ENCODE measurements at regions not wholly inside any gene's neighbourhood (a gene's known extent, or its start where the extent isn't known, plus 50 kb on each side); places are given as distances from the start of the nearest gene placed in this dataset.

DNA sequence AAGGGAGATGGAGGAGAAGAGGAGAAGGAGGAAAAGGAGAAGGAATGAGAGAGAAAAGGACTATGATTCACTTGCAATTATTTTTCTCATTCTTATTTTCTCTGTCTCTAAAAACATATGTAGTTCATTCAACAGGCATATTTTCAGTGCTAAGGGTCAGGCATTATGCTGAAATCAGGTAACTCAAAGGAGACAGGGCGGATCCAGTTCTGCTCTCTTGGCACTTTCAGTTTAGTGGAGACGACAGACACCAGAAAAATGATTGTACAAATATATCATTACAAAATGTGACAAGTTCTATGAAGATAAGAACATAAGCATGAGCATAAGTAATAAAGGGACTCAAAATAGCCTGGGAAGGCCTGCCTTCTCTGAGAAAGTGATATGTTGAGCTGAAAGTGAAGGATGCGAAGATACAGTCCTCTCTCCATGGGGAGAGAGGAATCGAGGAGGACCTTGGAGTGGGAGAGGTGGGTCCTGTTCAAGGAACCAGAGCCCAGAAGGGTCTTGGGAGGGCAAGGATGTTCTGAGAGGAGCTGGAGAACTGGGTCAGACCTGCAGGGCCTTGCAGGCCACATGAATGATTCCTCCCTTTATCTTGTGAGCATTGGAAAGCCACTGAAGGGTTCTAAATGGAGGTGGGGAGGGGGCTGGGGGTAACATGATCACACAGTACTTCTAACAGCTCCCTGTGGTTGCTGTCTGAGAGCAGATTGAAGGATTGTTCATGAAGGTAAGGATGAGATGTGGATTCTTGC, 58.6 kb upstream of the TMEM17 start:
- DNase-seq, result no peak

DNA sequence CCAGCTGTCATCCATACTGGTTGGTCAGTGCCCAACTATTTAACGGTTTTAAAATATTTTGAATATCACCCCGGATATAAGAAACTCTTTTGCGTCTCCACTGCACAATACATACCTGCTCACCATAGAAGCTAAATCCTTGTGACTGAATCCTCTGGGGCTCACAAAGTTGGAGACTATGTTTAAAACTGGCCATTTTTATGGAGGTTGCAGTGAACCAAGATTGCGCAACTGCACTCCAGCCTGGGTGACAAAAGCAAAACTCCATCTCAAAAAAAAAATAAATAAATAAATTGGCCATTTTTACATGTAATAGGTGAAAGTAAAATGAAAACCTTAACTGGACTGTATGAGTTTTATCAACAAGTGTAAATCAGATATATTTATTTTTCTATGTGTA, 55.6 kb upstream of the TMEM17 start:
- no peak for DNase-seq

DNA sequence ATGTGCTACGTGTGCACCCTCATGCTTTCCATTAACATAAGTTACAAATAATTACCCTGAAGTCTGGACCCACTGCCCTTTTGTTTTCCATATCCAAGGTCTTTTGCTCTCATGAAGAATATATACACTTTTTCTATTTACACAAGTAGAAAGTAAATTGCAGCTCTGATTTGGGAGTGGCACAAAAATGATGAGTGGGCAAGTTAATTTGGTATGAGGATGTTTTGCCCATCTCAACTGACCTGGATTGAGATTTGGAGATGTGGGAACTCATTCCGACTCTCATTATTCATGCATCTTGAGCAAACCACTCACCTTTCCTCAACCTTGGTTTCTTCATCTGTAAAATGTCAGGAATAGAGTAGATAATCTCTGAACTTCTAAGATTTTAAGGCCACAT, 53.6 kb upstream of the TMEM17 start:
- no peak for DNase-seq

DNA sequence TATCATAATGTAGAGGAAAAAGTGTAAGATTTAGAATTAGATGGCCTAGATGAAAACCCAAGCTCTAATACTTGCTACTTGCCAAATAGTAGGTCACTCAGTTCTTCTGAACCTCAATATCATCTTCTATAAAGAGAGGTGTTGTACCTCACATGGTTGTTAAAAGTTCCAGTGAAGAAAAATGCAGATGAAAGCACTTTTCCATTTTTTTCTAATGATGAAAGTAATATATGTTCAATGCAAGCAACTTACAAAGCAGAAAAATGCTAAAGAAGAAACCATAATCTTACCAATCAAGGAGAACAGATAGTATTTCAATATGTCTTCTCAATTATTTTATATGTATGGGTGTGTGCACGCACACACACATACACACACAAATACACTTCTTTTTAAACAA, 52.7 kb upstream of the TMEM17 start:
- no peak for DNase-seq

DNA sequence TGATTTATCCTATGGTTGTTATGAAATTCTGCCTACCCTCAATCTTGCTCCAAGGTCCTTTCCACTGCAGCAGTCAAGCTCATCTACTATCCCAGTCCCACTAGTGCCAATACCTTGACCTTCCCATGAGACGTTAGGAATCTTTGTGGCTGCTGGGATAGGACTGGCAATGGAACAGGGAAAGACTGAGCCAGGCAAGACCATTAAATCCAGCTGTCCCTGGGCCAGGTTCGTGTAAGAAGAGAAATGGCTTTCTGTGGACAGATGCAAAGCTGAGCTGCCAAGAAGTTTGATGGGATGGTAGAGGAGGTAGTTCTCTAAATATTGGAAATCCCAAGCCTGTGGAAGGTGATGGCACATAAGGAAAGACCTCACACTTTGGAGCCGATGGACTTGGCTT, 50.1 kb upstream of the TMEM17 start:
- DNase-seq, result no peak
